Thymus (tissue), 11 donors: ENCODE measurements at regions not wholly inside any gene's neighbourhood (a gene's known extent, or its start where the extent isn't known, plus 50 kb on each side); places are given as distances from the start of the nearest gene placed in this dataset.

ENCODE experiments used
- DNase-seq, 9 donors: peaks; one replicate each; pipeline ENCODE4 v3.0.0-alpha.2; 2013; ENCODE audit warnings: low spot score in 9 of 9, low read depth in 6 of 9, missing footprints in 1 of 9
- H3K27ac ChIP-seq, 2 donors: one replicate each; pipeline ENCODE4 v1.5.1; 2013; ENCODE audit warnings: control low read depth in 1 of 2, low read depth in 1 of 2, low read length in 1 of 2, mild to moderate bottlenecking in 1 of 2, moderate library complexity in 1 of 2
- H3K27me3 ChIP-seq, 2 donors: one replicate each; pipeline ENCODE4 v1.5.1; 2013; ENCODE audit warnings: low read length in 1 of 2; ENCODE audit not compliant: control insufficient read depth in 2 of 2, insufficient read depth in 1 of 2
- H3K36me3 ChIP-seq, 2 donors: one replicate each; pipeline ENCODE4 v1.5.1; 2013; ENCODE audit warnings: low read length in 1 of 2, mild to moderate bottlenecking in 1 of 2, moderate library complexity in 1 of 2; ENCODE audit not compliant: control insufficient read depth in 2 of 2, insufficient read depth in 2 of 2
- H3K4me1 ChIP-seq, 2 donors: one replicate each; pipeline ENCODE4 v1.5.1; 2013; ENCODE audit warnings: low read length in 2 of 2; ENCODE audit not compliant: control insufficient read depth in 2 of 2, insufficient read depth in 2 of 2
- H3K4me3 ChIP-seq, 2 donors: one replicate each; pipeline ENCODE4 v1.5.1; 2013; ENCODE audit warnings: low read length in 2 of 2, control low read depth in 1 of 2, mild to moderate bottlenecking in 1 of 2
- H3K9me3 ChIP-seq, 2 donors: one replicate each; pipeline ENCODE4 v1.5.1; 2013; ENCODE audit warnings: low read length in 1 of 2, mild to moderate bottlenecking in 1 of 2; ENCODE audit not compliant: control insufficient read depth in 2 of 2, insufficient read depth in 1 of 2
- WGBS: extraction: QIAGEN DNeasy Blood & Tissue Kit; methylation state at CpG from one replicate; pipeline ENCODE4 v1.1.7; 2013; 5-methylcytosine and 5-hydroxymethylcytosine counted together
- donor health status: healthy.

GRCh38 chr15:93265111-93265556, 176.1 kb upstream of the RGMA start:
- peaks cover 0 to 3% of the 10 kb centered on the region in 2 donors for H3K9me3 ChIP-seq
- no peak overlapping the region for H3K4me3 ChIP-seq
- no peaks in the 10 kb centered on the region for H3K27me3 ChIP-seq
- H3K36me3 ChIP-seq: no peaks in the 10 kb centered on the region
- DNase-seq: no peak
- H3K27ac ChIP-seq: no peak overlapping the region
- peaks cover 5 to 10% of the 10 kb centered on the region in 2 donors for H3K4me1 ChIP-seq
- WGBS: 78% methylated on average over 7 of the region's 7 CpGs

- 69% methylated on average over 4 of the region's 4 CpGs for WGBS
- H3K27ac ChIP-seq: no peak overlapping the region
- no peaks in the 10 kb centered on the region for H3K9me3 ChIP-seq
- H3K4me1 ChIP-seq: peaks cover 5 to 10% of the 10 kb centered on the region in 2 donors
- no peaks in the 10 kb centered on the region for H3K27me3 ChIP-seq
- no peak overlapping the region for H3K4me3 ChIP-seq
- no peaks in the 10 kb centered on the region for H3K36me3 ChIP-seq
- peak in 2 of 9 donors; percentile 21 to 61 for DNase-seq
These were observed 172.8 kb upstream of the RGMA start for GRCh38 chr15:93261845-93262244.

GRCh38 chr15:93257920-93258319, 168.9 kb upstream of the RGMA start:
- Histone ChIP-seq H3K9me3 (no peaks in the 10 kb centered on the region), H3K4me3 (no peak overlapping the region), H3K27me3 (no peaks in the 10 kb centered on the region), H3K27ac (no peak overlapping the region), H3K4me1 (peaks cover 5 to 22% of the 10 kb centered on the region in 2 donors), H3K36me3 (no peaks in the 10 kb centered on the region)
- 98% methylated on average over 3 of the region's 3 CpGs for WGBS
- DNase-seq: no peak

GRCh38 chr15:93253681-93254080, 164.7 kb upstream of the RGMA start:
- Histone ChIP-seq H3K27ac (no peak overlapping the region), H3K27me3 (no peaks in the 10 kb centered on the region), H3K9me3 (no peaks in the 10 kb centered on the region), H3K4me1 (peaks cover 0 to 12% of the 10 kb centered on the region in 2 donors), H3K4me3 (no peak overlapping the region), H3K36me3 (no peaks in the 10 kb centered on the region)
- WGBS: 95% methylated on average over 3 of the region's 3 CpGs
- DNase-seq: no peak

- H3K27ac ChIP-seq: no peak overlapping the region
- no peaks in the 10 kb centered on the region for H3K27me3 ChIP-seq
- no peak for DNase-seq
- peaks cover 0 to 12% of the 10 kb centered on the region in 2 donors for H3K4me1 ChIP-seq
- 94% methylated on average over 2 of the region's 2 CpGs for WGBS
- no peak overlapping the region for H3K4me3 ChIP-seq
- no peaks in the 10 kb centered on the region for H3K9me3 ChIP-seq
- no peaks in the 10 kb centered on the region for H3K36me3 ChIP-seq
These were observed 163.8 kb upstream of the RGMA start for GRCh38 chr15:93252780-93253179.

GRCh38 chr15:93250950-93251349, 161.9 kb upstream of the RGMA start:
- Histone ChIP-seq H3K27me3 (no peaks in the 10 kb centered on the region), H3K27ac (no peak overlapping the region), H3K4me3 (no peak overlapping the region), H3K36me3 (no peaks in the 10 kb centered on the region), H3K9me3 (no peaks in the 10 kb centered on the region), H3K4me1 (peaks cover 0 to 27% of the 10 kb centered on the region in 2 donors)
- WGBS: 90% methylated on average over 8 of the region's 8 CpGs
- DNase-seq: no peak

GRCh38 chr15:93250209-93250608, 161.2 kb upstream of the RGMA start:
- peaks cover 0 to 25% of the 10 kb centered on the region in 2 donors for H3K4me1 ChIP-seq
- WGBS: 62% methylated on average over 2 of the region's 2 CpGs
- DNase-seq: no peak
- H3K4me3 ChIP-seq: no peak overlapping the region
- H3K36me3 ChIP-seq: no peaks in the 10 kb centered on the region
- no peaks in the 10 kb centered on the region for H3K27me3 ChIP-seq
- H3K27ac ChIP-seq: no peak overlapping the region
- H3K9me3 ChIP-seq: no peaks in the 10 kb centered on the region

- Histone ChIP-seq H3K4me1 (peaks cover 0 to 27% of the 10 kb centered on the region in 2 donors), H3K36me3 (no peaks in the 10 kb centered on the region), H3K27me3 (no peaks in the 10 kb centered on the region), H3K4me3 (no peak overlapping the region), H3K9me3 (no peaks in the 10 kb centered on the region), H3K27ac (no peak overlapping the region)
- 93% methylated on average over 7 of the region's 7 CpGs for WGBS
- no peak for DNase-seq
These were observed 160.6 kb upstream of the RGMA start for GRCh38 chr15:93249623-93250022.

GRCh38 chr15:93247466-93248121, 158.6 kb upstream of the RGMA start:
- Histone ChIP-seq H3K27ac (peak overlapping the region in 1 of 2 donors; percentile 53), H3K4me3 (no peak overlapping the region), H3K27me3 (no peaks in the 10 kb centered on the region), H3K4me1 (peaks cover 0 to 26% of the 10 kb centered on the region in 2 donors), H3K36me3 (no peaks in the 10 kb centered on the region), H3K9me3 (no peaks in the 10 kb centered on the region)
- WGBS: 86% methylated on average over 14 of the region's 14 CpGs
- DNase-seq: peak in 1 of 9 donors; percentile 21
